CD4-positive, alpha-beta T cell treated with Interleukin-2 at 100 ng/mL for 4 hours (primary cell): ENCODE measurements at regions not wholly inside any gene's neighbourhood (a gene's known extent, or its start where the extent isn't known, plus 50 kb on each side); places are given as distances from the start of the nearest gene placed in this dataset.
"Not testable (repeated sequence)": the region's sequence is repeated elsewhere in the genome, so short reads cannot be mapped to it uniquely, and the experiment has no call there.

Experiments used
- DNase-seq: peaks from one replicate; pipeline ENCODE4 v3.0.0-alpha.2; 2020; ENCODE audit warnings: low spot score

DNA sequence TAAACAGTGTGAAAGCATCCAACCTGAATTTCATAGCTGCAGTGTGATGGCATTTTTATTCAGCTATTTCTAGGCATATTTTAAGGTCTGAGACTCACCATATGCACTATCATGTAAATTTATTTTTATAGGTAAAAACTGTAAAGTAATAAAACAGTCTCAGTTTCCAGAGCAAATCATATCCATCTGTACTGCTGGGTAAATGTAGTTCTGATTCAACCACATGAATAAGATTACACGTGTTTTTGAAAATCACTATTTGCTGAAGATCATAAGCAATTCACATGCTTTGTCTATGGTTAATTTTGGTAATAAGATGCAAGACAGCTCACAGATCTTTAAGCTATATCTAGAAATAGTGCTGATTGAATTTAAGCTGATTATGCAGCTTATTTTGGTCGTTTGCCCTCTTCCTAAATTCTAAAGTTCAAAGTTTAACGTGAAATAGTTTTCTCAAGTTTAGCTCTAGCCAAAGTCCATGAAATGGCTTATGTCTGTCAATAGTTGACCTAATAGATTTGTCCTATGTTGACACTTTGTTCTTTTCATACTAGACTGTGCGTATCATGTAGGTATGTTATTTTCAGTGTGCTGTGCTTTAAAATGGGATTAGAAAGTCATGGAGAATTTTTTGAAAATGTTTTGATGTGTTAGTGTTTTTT, 489.0 kb downstream of the USP25 start:
- DNase-seq, result no peak

- not testable (repeated sequence) for DNase-seq
These were observed 495.0 kb downstream of the USP25 start for GRCh38 chr21:16224756-16225155.

GRCh38 chr21:16239659-16240265, 510.0 kb downstream of the USP25 start:
- DNase-seq, result no peak

DNA sequence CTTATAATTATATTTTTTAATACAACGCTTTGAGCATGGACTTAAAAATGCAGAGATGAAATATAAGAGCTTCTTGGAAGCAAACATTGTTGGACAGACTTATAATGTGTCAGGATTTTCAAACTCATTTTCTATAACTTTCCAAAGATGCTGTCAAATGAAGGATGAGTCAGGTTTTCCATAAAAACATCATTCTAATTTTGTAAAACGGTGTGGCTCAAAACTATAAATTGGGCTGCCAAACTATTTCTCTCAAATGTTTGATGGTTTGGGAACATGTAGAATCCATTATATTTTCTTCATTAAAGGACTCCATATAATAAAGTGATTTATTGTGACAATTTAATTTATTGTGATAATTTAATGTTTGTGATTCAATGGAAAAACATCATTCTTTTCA, 511.2 kb downstream of the USP25 start:
- DNase-seq, result no peak

DNA sequence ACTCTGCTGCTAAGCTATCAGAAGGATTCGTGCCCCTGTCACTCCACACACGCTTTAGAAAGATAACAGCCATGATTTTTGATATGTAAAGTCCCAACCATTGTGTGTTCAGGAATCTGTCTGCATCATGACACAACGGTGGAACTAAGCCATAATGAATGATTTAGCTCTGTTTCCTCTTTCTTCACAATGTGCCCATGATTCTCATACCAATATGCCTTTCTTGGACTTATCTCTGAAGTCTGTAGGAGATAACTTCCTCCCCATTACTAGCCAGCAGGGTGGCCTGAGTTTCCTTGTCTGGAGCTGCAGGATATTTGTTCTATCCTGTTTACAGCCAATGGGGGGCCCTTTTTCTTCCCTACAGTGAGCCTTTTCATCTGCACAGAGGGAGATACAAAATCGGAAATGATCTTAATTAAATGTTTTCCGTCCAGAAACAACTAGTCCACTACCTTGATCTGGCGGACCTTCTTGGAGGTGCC, 511.7 kb downstream of the USP25 start:
- no peak for DNase-seq

DNA sequence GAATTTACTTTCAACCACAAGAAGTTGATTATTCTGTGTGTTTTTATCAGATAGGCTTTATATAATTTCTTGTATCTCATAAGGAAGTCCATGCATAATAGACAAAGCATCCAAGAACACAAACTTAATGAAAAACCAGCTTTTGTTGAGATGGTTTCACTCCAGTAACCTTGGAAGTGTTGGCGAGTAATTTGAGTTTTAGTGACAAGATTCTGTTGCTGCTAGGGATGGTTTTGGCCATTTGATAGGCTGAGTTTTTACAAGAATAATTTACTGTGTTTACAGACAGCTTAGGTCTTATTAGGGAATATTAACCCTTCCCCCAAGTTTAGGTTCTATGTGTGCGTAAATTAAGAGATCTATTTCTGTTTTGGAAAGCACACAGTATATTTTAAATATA, 513.6 kb downstream of the USP25 start:
- DNase-seq, result no peak

GRCh38 chr21:16248705-16249104, 518.9 kb downstream of the USP25 start:
- no peak for DNase-seq

DNA sequence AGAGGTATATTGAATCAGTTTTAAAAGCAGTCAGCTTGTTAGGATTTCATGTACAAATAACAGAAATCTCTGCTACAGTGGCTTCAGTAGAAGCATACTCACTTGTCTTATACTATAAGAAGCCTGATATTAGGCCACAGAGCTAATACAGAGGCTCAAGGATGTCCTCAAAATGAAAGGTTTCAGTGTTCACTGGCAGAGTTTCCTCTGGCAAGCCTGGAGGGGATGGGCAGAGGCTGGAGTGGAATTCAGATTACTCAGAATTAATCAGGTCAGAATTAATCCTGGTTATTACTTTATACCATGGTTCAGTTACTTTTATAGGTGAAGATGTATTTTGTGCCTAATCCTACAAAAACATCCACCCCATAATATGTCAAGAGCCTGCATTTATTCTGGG, 520.5 kb downstream of the USP25 start:
- DNase-seq, result no peak

DNA sequence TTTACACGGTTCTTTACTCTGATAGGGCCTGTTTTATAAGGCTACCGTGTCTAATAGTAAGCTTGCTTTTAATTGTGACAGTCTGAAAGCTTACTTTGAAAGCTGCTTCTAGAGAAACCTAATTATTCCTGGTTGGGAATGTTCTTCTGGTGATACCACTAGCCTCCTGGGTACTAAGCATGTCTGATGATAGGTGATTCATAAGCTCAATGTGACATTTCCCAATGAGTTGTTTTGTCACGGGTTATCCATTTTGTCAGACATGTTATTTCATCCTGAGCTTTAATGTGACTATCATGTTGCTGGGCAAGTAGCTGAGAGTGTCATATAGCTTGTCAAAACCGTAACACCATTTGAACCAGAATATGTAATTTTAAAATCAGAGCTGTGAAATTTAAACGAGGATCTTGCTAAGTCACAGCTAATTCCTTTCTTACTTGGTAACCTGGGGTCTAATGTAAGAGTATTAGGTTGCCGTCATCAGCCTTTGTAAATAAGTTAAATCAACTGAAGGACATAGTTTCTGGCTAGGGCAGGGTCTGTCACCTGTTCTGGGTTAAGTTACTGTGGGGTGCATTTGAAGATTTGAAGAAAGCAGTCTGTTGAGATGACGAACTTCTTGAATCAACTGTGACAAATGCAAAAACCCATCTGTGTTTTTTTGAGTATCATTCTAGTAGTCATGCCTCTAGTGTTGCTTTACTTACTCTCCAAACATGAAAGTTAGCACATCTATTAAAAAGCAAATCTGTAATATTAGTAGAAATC, 529.2 kb downstream of the USP25 start:
- no peak for DNase-seq

DNA sequence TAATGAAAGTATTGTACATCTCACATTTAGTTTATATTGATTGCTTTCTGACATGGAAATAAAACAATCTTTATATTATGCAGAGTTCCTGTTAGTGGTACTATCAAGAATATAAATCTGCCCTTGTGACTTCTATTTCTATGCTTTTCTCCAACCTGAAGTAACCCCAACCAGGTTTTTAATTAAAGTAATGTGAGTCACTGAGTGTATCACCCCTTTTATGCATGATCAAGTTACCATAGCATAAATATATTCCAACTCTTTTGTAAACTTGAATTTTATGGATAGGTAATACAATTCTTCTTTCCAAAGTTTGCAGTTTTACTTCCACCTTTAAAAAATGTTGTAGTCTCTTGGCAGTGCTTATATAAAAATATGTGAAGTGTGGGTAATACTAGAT, 532.3 kb downstream of the USP25 start:
- no peak for DNase-seq

DNA sequence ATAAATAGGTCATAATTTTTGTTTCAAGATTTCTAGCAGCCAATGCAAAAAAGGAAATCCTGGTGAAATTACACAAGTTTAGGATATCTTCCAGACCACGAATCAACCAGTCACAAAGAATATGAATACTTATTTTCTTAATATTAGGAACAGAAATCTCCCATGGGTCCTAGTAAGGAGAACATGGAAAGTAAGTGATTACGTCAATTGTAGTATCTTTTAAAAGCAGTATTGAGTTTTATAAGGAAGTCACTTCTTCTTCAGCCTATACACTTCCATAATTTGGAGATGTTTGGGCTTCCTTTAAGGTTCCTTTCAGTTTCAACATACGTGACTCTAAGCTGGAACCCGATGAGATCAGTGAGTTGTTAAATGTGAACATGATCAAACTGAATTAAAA, 534.5 kb downstream of the USP25 start:
- DNase-seq, result no peak

DNA sequence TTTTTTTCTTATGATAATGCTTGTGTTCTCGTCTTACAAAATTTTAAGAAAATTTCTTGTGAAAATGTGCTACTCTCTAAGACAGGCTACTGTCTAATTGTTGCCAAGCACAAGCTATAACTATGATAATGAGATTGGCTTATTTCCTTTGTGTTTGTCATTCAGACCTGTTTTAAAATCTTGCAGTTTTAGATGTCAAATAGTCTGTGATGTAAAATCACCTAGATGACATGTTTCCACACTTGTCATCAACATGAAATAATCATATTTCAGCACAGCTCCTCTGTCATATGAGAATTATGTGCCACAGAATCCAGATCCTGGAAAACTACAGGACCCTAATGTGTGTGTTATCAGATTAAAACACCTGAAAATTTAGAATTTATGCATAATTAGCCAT, 539.7 kb downstream of the USP25 start:
- DNase-seq, result no peak

GRCh38 chr21:16279731-16280581, 550.2 kb downstream of the USP25 start:
- DNase-seq, result no peak

DNA sequence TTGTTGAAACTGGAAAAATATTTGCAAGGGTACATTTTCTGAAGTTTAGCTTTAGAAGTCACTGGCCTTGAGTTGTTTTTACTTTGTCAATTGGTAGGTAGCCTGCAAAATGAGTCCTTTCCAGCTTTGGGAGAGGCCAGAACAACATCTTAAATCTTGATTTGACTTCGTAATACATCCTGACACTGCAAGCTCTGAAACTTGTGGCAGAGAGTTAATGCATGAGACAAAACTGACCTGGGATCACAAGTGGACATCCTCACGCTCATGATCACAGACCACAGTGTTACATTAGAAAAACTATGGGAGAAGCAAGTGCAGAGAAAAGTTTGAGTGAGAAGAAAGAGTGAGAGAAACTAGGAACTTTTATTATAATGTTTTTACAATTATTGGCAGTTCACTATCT, 550.9 kb downstream of the USP25 start:
- no peak for DNase-seq

GRCh38 chr21:16283516-16283915, 553.7 kb downstream of the USP25 start:
- no peak for DNase-seq

DNA sequence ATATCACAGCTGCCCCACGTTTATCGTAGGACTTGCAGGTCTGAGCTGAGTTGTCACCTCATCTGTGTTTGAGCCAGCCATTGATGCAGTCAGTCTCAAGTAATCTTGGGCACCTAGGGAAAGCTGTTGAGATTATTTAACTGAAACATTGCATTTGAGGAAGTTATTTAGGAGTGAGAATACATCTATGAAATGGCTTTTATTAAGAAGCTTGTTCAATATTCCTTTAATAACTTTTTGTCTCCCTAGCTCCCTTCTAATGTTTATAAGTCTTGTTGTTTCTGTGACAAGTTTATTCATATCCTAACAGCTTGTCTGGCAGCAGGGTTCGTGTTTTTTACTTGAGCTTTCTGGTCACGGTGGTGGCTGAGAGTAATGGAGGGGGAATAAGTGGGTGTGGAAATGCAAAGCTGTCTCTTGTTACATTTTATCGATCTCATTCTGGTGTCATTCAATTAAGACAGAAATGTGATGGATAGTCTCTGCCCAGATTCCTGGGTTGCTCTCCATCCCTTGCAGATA, 555.9 kb downstream of the USP25 start:
- no peak for DNase-seq

DNA sequence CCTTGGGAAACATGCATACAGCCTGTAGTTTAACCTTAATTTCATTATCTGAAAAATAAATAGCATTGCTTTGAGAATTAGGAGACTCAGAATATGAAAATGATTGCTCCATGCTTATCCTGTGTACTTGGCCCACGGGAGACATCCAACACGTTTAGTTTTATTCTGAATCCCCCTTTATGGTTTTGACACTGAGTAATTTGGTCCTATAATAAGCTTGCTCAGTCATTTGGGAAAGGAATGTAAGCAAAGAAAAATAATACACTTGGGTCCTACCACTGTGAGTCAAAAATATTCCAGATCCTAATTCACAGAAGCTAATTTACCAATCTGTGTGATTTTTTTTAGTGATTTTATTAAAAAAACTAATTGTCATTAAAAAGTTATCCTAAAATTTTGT, 557.3 kb downstream of the USP25 start:
- DNase-seq, result no peak

- DNase-seq, result no peak
These were observed 561.5 kb downstream of the USP25 start for GRCh38 chr21:16291296-16291695.

DNA sequence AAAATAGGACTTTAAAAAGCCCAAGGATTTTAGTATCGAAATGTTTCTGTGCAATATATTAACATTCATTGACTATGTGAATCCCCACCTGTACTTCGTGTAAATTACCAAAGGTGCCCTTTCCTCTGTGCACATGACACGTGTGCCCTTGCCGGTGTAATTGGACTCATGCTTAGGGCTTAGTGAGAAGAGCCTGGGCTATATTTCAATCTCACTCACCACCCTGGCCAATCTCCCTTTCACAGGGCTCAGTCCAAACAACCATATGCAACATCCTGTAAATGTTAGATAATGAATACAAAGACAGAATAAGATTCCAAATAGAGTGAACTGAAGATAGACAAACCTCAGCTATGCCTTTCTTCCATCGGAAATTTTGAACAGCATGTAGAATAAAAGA, 564.3 kb downstream of the USP25 start:
- no peak for DNase-seq

DNA sequence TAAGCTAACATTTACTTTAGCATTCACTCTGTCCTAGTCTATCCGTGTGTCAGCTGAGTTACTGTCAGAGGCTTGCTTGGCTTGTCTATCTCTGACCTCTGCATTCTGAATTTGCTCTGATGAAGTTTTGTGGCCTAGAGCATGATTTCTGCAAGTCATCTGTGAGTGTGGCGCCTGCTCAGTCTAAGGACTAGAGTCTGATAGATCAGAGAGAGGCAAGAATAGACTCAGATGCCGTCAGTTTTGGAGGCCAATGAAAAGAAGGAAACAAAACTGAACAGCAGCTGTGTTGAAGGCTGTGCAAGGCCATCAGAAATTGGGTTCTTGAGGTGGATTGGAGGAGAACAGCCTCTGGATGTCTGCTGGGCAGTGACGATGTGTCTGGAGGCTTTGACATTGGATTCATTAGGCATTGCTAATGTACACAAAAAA, 573.1 kb downstream of the USP25 start:
- no peak for DNase-seq

DNA sequence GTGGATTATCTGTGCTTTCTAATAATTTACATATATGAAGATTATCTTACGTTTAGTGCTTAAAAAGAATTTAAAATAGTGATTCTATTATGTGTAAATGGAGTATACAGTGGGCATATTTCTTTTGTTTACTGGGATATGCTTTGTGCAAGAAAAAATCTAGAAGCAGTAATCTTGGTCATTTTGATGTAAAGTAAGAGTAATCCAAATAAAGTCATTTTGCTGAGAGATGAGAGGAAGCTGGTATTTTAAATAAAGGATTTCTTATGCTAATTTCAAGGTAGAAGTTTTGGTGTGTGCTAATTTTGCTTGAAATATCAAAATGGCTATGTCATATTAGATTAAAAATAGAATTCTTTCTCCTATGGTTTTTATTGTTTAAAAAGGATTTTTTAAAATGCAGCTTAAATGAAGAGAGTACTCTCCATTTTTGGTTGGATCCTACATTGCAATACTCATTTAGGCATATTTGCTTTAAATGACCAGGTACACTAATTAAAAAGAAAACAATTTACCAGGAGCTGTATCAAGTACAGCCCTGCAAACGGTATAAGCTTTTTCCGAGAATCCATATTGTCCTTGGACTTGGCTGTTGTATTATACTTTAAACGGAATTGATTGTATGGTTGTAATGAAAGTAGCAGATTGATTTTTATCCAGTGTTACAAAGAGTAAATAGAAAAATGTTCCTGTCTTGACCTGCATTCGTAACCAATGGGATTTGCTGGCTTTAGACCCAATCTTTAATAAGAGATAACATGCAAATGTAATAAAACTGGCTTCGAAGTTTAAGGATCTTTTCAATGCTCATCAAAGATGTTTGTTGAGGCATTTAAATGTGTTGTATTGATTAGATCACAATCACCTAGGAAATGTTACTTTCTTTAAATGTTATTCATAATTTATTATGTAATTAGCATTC, 574.7 kb downstream of the USP25 start:
- no peak for DNase-seq
